ENCODE measurements at regions not wholly inside any gene's neighbourhood (a gene's known extent, or its start where the extent isn't known, plus 50 kb on each side); places are given as distances from the start of the nearest gene placed in this dataset.

GRCh38 chr7:10034843-10035556 is 938.7 kb upstream of the PHF14 start:
- no peak overlapping the region for H3K4me3 ChIP-seq (ENCODE audit: low read depth, low read length)
- TF ChIP-seq, protein P1, sequence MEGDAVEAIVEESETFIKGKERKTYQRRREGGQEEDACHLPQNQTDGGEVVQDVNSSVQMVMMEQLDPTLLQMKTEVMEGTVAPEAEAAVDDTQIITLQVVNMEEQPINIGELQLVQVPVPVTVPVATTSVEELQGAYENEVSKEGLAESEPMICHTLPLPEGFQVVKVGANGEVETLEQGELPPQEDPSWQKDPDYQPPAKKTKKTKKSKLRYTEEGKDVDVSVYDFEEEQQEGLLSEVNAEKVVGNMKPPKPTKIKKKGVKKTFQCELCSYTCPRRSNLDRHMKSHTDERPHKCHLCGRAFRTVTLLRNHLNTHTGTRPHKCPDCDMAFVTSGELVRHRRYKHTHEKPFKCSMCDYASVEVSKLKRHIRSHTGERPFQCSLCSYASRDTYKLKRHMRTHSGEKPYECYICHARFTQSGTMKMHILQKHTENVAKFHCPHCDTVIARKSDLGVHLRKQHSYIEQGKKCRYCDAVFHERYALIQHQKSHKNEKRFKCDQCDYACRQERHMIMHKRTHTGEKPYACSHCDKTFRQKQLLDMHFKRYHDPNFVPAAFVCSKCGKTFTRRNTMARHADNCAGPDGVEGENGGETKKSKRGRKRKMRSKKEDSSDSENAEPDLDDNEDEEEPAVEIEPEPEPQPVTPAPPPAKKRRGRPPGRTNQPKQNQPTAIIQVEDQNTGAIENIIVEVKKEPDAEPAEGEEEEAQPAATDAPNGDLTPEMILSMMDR (IDR thresholded peaks at IDR 0.05; ENCODE audit: borderline replicate concordance, insufficient read depth, low read depth, low read length) = no peak

DNA sequence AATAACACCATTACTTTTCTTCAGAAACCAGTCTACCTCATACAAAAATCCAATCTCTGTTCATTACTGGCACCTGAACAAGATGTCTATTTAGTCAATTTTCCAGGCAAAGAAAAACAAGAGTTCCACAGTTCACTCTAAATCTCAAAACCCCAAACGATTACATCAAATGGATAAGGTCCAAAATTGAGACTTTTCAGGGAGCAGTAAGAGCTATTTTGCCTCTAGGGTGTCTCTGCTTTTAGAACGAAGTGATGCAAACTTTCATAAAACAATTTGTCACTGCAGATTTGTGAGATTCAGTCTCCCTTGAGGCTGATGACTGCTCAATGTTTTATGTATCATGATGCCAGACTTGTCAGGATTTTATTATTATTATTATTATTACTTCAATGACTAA is 937.0 kb upstream of the PHF14 start:
- TF ChIP-seq, protein P1 (IDR thresholded peaks at IDR 0.05; ENCODE audit: borderline replicate concordance, insufficient read depth, low read depth, low read length) = no peak
- no peak overlapping the region for H3K4me3 ChIP-seq (ENCODE audit: low read depth, low read length)

- no peak overlapping the region for H3K4me3 ChIP-seq (ENCODE audit: low read depth, low read length)
- TF ChIP-seq, protein P1 (IDR thresholded peaks at IDR 0.05; ENCODE audit: borderline replicate concordance, insufficient read depth, low read depth, low read length) = no peak
Observed at GRCh38 chr7:10038351-10038750, 935.3 kb upstream of the PHF14 start.

DNA sequence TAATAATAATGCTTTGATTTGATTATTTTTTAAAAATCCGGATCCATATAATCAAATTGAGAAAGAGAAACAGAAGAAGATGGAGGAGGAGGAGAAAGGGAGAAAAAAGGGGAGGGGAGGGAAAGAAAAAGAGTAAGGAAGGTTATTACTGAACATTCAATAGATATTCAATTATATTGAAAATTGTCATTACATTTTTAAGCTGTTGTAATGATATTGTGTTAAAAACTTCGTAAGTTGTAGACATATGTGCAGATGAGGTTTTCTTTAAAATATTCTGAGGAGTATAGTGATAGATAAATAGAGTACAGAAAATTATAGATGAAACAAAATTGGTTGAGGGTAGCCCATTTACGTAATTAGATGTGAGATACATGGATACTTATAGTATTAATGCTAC is 933.0 kb upstream of the PHF14 start:
- TF ChIP-seq, protein P1 (IDR thresholded peaks at IDR 0.05; ENCODE audit: borderline replicate concordance, insufficient read depth, low read depth, low read length) = no peak
- no peak overlapping the region for H3K4me3 ChIP-seq (ENCODE audit: low read depth, low read length)

DNA sequence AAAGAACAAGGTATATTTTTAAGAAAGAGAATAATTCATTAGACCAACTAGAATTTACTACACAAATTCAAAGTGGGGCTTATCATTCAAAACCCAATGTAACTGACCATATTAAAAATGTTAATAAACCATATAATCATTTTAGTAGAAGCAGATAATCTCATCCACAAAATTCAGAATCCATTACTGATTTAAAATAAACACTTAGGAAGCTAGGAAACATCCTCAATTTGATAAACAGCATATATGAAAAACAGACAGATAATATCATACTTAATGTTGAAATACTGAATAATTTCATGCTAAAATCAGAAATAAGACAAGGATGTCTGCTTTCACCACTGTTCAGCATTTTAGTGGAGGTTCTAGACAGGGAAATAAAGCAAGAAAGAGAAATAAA is 902.8 kb upstream of the PHF14 start:
- H3K4me3 ChIP-seq (ENCODE audit: low read depth, low read length) = no peak overlapping the region
- TF ChIP-seq, protein P1 (IDR thresholded peaks at IDR 0.05; ENCODE audit: borderline replicate concordance, insufficient read depth, low read depth, low read length) = no peak

DNA sequence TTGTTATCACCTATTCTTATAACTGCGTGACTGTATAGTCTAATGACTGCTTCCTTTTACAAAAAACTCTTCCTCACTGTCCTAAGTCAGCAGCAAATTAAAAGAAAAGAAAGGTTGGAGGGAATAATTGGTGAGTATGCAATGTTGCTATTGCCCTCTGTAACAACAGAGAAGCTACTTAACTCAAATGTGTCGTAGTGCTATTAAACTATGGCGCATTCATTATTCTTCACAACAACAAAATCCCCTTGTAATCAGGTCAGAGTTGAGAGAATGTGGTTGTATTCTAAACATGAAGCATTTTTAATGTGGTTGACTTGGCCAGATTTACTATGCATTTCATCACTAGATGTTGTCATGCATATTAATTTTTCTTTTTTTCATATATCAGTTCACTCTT is 897.8 kb upstream of the PHF14 start:
- TF ChIP-seq, protein P1 (IDR thresholded peaks at IDR 0.05; ENCODE audit: borderline replicate concordance, insufficient read depth, low read depth, low read length) = no peak
- no peak overlapping the region for H3K4me3 ChIP-seq (ENCODE audit: low read depth, low read length)

DNA sequence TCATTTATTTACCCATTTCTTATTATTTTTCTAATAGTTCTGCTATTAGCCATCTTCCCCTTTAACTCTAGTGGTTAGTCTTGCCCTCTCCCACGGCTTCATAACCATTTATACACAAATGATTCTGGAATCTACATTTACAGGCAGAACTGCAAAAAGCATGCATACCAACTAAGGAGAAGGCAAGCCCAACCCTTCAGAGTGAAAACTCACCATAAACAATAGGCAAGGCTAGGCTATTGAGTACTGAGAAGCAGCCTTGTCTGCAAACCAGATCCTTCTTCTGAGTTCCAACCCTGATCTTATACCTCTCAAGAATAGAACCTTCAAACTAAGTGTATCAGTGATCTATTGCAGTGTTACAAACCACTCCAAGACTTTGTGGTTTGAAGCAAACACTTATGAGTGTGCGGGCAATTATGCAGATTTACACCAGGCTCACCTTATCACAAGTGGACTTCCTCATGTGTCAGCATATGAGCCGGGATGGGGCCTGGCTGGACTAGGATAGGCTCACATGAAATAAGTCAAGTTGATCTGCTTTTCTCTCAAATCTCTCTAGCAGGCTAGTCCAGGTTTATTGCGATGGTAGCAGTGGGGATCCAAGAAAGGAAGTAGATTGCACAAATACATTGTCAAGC is 896.9 kb upstream of the PHF14 start:
- TF ChIP-seq, protein P1 (IDR thresholded peaks at IDR 0.05; ENCODE audit: borderline replicate concordance, insufficient read depth, low read depth, low read length) = no peak
- H3K4me3 ChIP-seq (ENCODE audit: low read depth, low read length) = no peak overlapping the region
